Activated T-helper 2 cell treated with anti-CD3 and anti-CD28 coated beads, Interferon-gamma antibody, Interleukin-2, Interleukin-4, amounts not matched to agents 10 μg/mL and 5 μg/mL and 100 μg/mL, durations not matched to agents 14 hours and 24 hours and 36 hours (primary cell): ENCODE measurements at regions not wholly inside any gene's neighbourhood (a gene's known extent, or its start where the extent isn't known, plus 50 kb on each side); places are given as distances from the start of the nearest gene placed in this dataset.
"Not testable (repeated sequence)": the region's sequence is repeated elsewhere in the genome, so short reads cannot be mapped to it uniquely, and the experiment has no call there.

Experiments
- DNase-seq: peaks from one replicate; pipeline ENCODE4 v3.0.0; 2021; ENCODE audit warnings: low spot score
- H3K27ac Mint-ChIP-seq: one replicate; pipeline ENCODE4 v1.8.0; 2021; ENCODE audit warnings: mixed read lengths
- H3K27me3 Mint-ChIP-seq: one replicate; pipeline ENCODE4 v1.8.0; 2021; ENCODE audit warnings: low read depth, mixed read lengths
- H3K36me3 Mint-ChIP-seq: one replicate; pipeline ENCODE4 v1.8.0; 2021; ENCODE audit warnings: low read depth, mixed read lengths
- H3K4me1 Mint-ChIP-seq: one replicate; pipeline ENCODE4 v1.8.0; 2021; ENCODE audit warnings: low read depth, mixed read lengths
- H3K4me3 Mint-ChIP-seq: one replicate; pipeline ENCODE4 v1.8.0; 2021; ENCODE audit warnings: low read depth, mild to moderate bottlenecking, moderate library complexity, mixed read lengths
- H3K9me3 Mint-ChIP-seq: one replicate; pipeline ENCODE4 v1.8.0; 2021; ENCODE audit warnings: mixed read lengths
- intact Hi-C: fragments of 100-400 bp; cut with micrococcal nuclease; formaldehyde crosslinking; loops from one replicate; pipeline ENCODE4 v1.15.1; 2023

DNA sequence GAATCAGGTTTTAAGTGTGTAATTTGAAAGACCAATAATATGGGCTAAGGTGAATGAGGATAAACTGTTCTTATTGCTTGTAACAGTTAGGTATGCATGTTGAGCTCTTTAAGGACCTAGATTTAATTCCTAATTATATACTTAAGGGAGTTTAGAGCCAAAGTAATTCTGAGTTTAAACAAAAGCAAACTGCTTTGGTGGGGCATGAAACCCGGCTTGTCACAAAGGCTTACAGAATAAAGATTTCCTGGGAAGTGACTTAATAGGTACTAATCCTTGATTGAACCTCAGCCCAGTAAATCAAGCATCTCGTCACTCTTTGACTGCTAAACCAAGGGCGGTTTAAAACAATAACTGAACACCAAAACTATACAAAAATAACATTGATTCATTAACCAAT is 1324.2 kb downstream of the RPA4 start:
- Mint-ChIP-seq H3K27me3 (no peaks in the 10 kb centered on the region), H3K4me3 (no peak overlapping the region), H3K27ac (no peak overlapping the region), H3K4me1 (no peaks in the 10 kb centered on the region), H3K9me3 (peaks cover 13% of the 10 kb centered on the region), H3K36me3 (no peaks in the 10 kb centered on the region)
- no peak for DNase-seq
- intact Hi-C loops, result no loop called here

DNA sequence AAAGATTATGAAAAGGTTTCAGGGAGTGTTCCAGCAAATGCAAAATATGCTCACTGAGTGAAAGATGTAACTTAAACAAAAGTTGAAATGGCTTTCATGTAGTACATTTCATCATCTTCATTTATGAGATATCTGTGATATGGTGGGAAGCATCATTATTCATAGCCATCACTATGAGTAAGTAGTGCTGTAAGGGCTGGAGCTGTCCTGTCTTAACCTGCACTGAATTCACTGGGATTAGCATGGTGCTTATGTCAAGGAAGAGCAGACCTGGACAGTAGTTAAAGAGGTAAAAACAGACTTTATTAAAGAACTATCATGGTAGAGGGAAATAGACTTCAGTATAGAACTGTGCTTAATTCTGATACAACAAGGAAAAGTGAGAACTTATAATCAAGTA is 1347.3 kb downstream of the RPA4 start:
- H3K27ac Mint-ChIP-seq, result no peak overlapping the region
- intact Hi-C loops, result no loop called here
- DNase-seq, result no peak
- no peaks in the 10 kb centered on the region for H3K36me3 Mint-ChIP-seq
- H3K4me3 Mint-ChIP-seq, result no peak overlapping the region
- no peaks in the 10 kb centered on the region for H3K9me3 Mint-ChIP-seq
- no peaks in the 10 kb centered on the region for H3K4me1 Mint-ChIP-seq
- H3K27me3 Mint-ChIP-seq, result no peaks in the 10 kb centered on the region

DNA sequence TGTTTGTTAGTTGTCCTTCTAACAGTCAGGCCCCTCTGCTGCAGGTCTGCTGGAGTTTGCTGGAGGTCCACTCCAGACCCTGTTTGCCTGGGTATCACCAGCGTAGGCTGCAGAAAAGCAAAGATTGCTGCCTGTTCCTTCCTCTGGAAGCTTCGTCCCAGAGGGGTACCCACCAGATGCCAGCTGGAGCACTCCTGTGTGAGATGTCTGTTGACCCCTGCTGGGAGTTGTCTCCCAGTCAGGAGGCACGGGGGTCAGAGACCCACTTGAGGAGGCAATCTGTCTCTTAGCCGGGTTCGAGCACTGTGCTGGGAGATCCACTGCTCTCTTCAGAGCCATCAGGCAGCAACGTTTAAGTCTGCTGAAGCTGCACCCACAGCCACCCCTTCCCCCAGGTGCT is 1356.4 kb downstream of the RPA4 start:
- H3K27me3 Mint-ChIP-seq, H3K4me3 Mint-ChIP-seq, H3K4me1 Mint-ChIP-seq, intact Hi-C loops, H3K27ac Mint-ChIP-seq, H3K36me3 Mint-ChIP-seq, DNase-seq: not testable (repeated sequence)
- peaks cover 10% of the 10 kb centered on the region for H3K9me3 Mint-ChIP-seq

DNA sequence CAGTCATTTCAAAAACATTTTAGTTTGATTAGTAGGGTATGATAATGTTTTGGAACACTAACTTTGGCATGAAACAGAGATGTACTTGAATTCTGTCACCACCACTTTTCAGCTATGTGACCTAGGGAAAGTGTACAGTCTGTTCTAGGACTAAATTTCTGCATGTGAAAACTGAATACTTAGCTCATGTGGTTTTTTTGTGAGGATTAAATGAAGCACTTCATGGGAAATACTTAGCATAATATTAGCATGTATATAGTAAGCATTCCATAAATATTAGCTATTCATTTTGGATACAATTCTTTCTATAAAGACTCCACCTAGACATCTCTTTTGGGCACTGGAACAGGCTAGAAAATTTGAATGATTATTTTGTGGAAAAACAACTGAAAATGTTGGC is 1379.4 kb downstream of the RPA4 start:
- H3K27ac Mint-ChIP-seq, result no peak overlapping the region
- intact Hi-C loops, result no loop called here
- no peaks in the 10 kb centered on the region for H3K4me1 Mint-ChIP-seq
- no peaks in the 10 kb centered on the region for H3K36me3 Mint-ChIP-seq
- H3K4me3 Mint-ChIP-seq, result no peak overlapping the region
- H3K9me3 Mint-ChIP-seq, result peaks cover 20% of the 10 kb centered on the region
- no peak for DNase-seq
- H3K27me3 Mint-ChIP-seq, result no peaks in the 10 kb centered on the region

DNA sequence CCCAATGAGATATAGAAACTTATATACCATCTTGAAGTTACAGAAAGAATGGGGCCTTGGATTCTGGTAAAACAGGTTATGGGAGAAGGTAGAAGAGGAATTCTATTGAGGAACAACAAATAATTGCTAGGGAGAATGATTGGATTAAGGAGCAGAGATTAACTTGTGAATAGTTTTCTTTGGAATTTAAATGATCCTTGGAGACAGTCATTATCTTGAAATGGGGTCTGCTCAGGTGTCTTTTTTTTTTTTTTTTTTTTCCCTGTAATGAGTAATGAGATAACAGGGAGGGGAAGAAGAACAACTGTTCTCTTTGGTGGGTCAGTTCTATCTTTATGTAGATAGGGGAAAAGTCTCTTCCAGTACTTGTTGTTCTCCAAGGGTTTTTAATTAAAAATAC is 1406.0 kb downstream of the RPA4 start:
- Mint-ChIP-seq H3K4me3 (no peak overlapping the region), H3K4me1 (no peaks in the 10 kb centered on the region), H3K9me3 (no peaks in the 10 kb centered on the region), H3K27ac (no peak overlapping the region), H3K36me3 (no peaks in the 10 kb centered on the region), H3K27me3 (no peaks in the 10 kb centered on the region)
- DNase-seq, result no peak
- intact Hi-C loops, result no loop called here

DNA sequence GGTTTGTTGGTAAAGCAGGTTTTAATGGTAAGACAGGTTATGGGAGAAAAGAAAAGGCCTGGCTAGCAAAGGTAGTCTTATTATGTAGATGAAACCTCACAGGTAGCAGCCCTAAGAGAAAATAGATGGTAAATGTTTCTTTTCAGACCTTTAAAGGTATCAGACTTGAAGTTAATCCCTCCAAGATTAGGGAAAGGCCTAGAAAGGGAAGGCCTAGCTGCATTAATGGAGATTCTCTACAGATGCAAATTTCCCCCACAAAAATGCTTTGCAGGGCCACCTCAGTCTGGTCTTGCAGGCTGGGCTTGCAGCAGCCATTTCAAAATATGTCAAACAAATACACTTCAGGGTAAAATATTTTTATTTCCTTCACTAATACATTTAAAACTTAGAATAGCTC is 1410.6 kb downstream of the RPA4 start:
- no peak for DNase-seq
- Mint-ChIP-seq H3K4me1 (no peaks in the 10 kb centered on the region), H3K36me3 (no peaks in the 10 kb centered on the region), H3K27me3 (no peaks in the 10 kb centered on the region), H3K9me3 (no peaks in the 10 kb centered on the region), H3K27ac (no peak overlapping the region), H3K4me3 (no peak overlapping the region)
- intact Hi-C loops, result no loop called here

DNA sequence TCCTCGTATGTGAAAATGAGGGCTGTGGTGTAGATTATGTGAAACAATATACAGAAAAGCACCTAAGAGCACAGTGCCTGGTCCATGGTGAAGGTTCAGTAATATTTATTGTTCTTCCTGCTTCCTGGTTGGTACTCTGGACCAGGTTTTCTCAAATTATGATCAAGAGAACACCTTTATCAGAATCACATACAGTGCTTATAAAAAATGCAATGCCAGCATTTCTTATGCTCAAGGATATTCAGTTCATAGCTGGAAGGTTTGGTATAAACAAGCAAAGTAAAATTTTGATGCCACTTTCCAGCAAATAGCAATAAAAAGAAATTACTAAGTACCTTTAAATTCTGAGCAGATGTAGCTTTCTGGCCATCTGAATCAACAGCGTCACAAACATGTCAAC is 1412.4 kb downstream of the RPA4 start:
- intact Hi-C loops, result no loop called here
- Mint-ChIP-seq H3K9me3 (peaks cover 5% of the 10 kb centered on the region), H3K4me3 (no peak overlapping the region), H3K27ac (no peak overlapping the region), H3K36me3 (no peaks in the 10 kb centered on the region), H3K4me1 (no peaks in the 10 kb centered on the region), H3K27me3 (no peaks in the 10 kb centered on the region)
- no peak for DNase-seq

DNA sequence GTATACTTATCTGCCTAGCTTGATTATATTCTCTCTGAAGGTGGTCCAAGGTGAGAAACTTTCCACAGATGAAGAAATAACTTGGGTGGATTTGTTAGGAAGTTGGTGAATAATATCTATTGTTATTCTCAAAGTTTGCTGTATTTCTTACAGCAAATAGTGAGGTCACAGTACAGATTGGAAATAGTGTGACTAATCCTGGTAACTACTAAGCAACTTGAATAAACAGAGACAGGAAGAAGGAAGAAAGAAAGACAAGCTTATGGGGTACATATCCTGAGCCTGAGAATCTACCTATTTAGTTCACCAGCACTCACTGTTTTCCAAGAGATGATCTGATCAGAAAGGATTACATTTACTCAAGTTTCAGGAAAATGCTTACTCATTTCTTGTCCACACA is 1416.1 kb downstream of the RPA4 start:
- H3K4me1 Mint-ChIP-seq, result no peaks in the 10 kb centered on the region
- H3K4me3 Mint-ChIP-seq, result no peak overlapping the region
- H3K27me3 Mint-ChIP-seq, result no peaks in the 10 kb centered on the region
- no peak overlapping the region for H3K27ac Mint-ChIP-seq
- intact Hi-C loops, result no loop called here
- H3K36me3 Mint-ChIP-seq, result no peaks in the 10 kb centered on the region
- no peak for DNase-seq
- H3K9me3 Mint-ChIP-seq, result peaks cover 5% of the 10 kb centered on the region

DNA sequence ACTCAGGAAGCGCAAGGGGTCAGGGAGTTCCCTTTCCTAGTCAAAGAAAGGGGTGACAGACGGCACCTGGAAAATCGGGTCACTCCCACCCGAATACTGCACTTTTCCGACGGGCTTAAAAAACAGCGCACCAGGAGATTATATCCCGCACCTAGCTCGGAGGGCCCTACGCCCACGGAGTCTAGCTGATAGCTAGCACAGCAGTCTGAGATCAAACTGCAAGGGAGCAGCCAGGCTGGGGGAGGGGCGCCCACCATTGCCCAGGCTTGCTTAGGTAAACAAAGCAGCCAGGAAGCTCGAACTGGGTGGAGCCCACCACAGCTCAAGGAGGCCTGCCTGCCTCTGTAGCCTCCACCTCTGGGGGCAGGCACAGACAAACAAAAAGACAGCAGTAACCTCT is 1416.8 kb downstream of the RPA4 start:
- H3K27ac Mint-ChIP-seq, DNase-seq, H3K27me3 Mint-ChIP-seq: not testable (repeated sequence)

DNA sequence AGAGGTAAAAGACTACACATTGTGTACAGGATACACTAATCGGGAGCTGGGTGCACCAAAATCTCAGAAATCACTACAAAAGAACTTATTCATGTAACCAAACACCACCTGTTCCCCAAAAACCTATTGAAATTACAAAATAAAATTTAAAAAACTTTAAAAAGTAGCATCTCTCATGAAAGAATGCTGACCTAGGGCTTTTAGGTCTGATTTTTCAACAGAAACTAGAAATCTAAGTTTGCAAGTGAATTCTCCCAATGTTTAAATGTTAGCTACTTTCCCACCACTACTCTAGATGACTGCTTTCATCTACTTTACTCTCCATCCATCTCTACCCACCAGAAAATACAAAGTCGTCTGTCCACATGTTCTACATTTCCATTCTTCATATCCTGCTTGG is 1447.7 kb downstream of the RPA4 start:
- Mint-ChIP-seq H3K4me3 (no peak overlapping the region), H3K27ac (no peak overlapping the region), H3K9me3 (no peaks in the 10 kb centered on the region), H3K36me3 (no peaks in the 10 kb centered on the region), H3K27me3 (no peaks in the 10 kb centered on the region), H3K4me1 (no peaks in the 10 kb centered on the region)
- no peak for DNase-seq
- intact Hi-C loops, result no loop called here

More for the DNA sequence above, 1416.8 kb downstream of the RPA4 start:
- H3K9me3 Mint-ChIP-seq, H3K4me1 Mint-ChIP-seq, intact Hi-C loops, H3K36me3 Mint-ChIP-seq, H3K4me3 Mint-ChIP-seq: not testable (repeated sequence)

DNA sequence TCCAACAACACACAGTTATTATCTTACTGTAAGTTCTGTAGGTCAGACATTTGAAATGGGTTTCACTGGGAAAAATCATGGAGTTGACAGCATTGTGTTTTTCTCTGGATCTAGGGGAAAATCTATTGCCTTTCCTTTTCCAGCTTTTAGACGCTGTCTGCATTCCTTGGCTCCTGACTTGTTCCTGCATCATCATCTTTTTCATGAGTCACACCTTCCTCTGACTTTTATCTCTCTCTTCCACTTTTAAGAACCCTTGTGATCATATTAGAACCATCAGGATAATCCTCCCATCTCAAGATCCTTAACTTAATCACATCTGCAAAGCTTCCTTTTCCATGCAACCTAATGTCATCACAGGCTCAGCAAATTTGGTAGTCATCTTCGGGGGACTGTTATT is 1454.8 kb downstream of the RPA4 start:
- H3K4me3 Mint-ChIP-seq, result no peak overlapping the region
- intact Hi-C loops, result no loop called here

DNA sequence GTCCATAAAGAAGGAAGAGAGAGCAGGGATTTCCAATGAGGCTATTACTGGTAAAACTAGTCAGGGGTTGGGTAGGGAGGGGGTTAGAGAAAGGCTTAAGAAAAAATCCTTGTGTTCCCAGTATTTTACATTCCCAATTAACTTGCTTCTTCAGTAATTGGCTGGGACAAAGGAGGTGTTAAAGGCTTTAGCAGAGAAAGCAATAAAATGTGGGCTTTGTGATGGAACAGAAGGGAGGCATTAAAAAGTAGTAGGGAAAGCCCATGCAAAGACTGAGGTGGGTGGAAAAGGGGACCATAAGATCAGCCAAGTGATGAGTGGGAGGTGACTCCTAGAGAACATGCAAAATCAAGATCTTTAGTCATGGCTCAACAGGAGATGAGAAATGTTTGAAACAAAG is 1467.2 kb downstream of the RPA4 start:
- Mint-ChIP-seq H3K27ac (no peak overlapping the region), H3K4me3 (no peak overlapping the region), H3K27me3 (no peaks in the 10 kb centered on the region), H3K4me1 (no peaks in the 10 kb centered on the region), H3K9me3 (peaks cover 4% of the 10 kb centered on the region), H3K36me3 (no peaks in the 10 kb centered on the region)
- no peak for DNase-seq
- intact Hi-C loops, result no loop called here

More for the DNA sequence above, 1454.8 kb downstream of the RPA4 start:
- DNase-seq, result no peak
- no peaks in the 10 kb centered on the region for H3K27me3 Mint-ChIP-seq
- peaks cover 17% of the 10 kb centered on the region for H3K9me3 Mint-ChIP-seq
- H3K36me3 Mint-ChIP-seq, result no peaks in the 10 kb centered on the region
- no peak overlapping the region for H3K27ac Mint-ChIP-seq
- H3K4me1 Mint-ChIP-seq, result no peaks in the 10 kb centered on the region

DNA sequence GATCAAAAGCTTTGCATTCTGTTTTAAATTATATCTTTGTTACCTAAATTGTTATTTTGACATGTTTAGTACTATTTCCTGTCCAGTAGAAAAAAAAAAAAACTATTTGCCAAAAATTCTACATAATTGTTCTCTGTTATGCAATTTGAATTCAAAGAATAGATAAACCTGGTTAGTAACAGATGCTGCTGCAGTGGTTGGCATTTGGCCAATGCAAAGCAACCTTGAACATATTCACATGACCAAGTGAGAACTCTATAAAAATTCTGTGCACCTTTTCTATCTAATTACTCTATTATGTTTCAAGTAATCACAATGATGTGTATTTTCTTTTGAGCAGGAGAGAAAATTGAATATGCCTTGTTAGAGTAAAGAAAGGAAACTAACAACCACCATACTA is 1473.4 kb downstream of the RPA4 start:
- no peaks in the 10 kb centered on the region for H3K4me1 Mint-ChIP-seq
- no peaks in the 10 kb centered on the region for H3K27me3 Mint-ChIP-seq
- no peak overlapping the region for H3K4me3 Mint-ChIP-seq
- H3K36me3 Mint-ChIP-seq, result no peaks in the 10 kb centered on the region
- intact Hi-C loops, result no loop called here
- DNase-seq, result no peak
- no peaks in the 10 kb centered on the region for H3K9me3 Mint-ChIP-seq
- H3K27ac Mint-ChIP-seq, result no peak overlapping the region

DNA sequence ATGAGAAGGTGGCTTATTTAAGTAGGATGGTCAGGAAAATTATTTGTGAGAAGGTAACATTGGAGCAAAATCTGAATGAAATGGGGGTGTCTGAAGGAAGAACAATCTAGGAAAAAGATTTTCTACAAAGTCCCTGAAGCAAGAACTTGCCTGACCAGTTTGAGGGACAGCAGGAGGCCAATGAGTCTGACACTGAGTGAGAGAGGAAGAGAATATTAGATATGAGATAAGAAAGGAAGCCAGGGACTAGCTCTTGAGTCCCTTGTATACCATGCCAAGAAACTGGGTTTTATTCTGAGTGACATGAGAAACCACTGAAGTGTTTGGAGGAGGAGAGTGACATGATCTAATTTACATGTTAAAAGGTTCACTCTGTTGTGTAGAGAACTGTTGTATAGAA is 1478.9 kb downstream of the RPA4 start:
- H3K4me1 Mint-ChIP-seq, result no peaks in the 10 kb centered on the region
- intact Hi-C loops, result no loop called here
- no peak overlapping the region for H3K4me3 Mint-ChIP-seq
- H3K9me3 Mint-ChIP-seq, result peaks cover 13% of the 10 kb centered on the region
- H3K36me3 Mint-ChIP-seq, result no peaks in the 10 kb centered on the region
- DNase-seq, result no peak
- no peaks in the 10 kb centered on the region for H3K27me3 Mint-ChIP-seq
- no peak overlapping the region for H3K27ac Mint-ChIP-seq
